ENCODE measurements at regions not wholly inside any gene's neighbourhood (a gene's known extent, or its start where the extent isn't known, plus 50 kb on each side); places are given as distances from the start of the nearest gene placed in this dataset.

DNA sequence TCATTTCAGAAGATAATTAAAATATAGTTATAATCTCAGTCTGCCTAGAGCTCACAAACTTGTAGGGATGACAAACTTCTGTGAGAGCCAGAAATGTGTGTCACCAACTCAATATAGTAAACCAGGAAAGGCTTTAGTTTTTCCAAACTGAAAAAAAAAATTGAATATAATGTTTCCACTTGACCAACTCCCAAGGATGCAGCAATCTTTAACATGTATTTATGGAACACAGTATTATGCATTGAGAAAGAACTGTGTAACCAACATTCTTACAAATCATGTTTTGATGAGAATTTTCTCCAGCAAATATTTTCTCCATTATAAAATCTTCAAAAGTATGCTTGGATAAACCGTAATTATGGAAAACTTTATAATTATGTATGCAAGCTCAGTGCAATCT, 50.1 kb upstream of the KLF12 start:
- no peaks in the 10 kb centered on the region for H3K9me3 ChIP-seq
- no peak for DNase-seq (ENCODE audit: low spot score in 2 of 2)
- H3K4me3 ChIP-seq: no peak overlapping the region
- no peaks in the 10 kb centered on the region for H3K4me1 ChIP-seq
- H3K27me3 ChIP-seq (ENCODE audit: low read depth): no peaks in the 10 kb centered on the region
- in situ Hi-C loops (cut with MboI; ENCODE audit: low sequenced_read_pairs): no loop called here
- no peaks in the 10 kb centered on the region for H3K36me3 ChIP-seq (replicated peaks)
